ENCODE measurements at regions not wholly inside any gene's neighbourhood (a gene's known extent, or its start where the extent isn't known, plus 50 kb on each side); places are given as distances from the start of the nearest gene placed in this dataset.

DNA sequence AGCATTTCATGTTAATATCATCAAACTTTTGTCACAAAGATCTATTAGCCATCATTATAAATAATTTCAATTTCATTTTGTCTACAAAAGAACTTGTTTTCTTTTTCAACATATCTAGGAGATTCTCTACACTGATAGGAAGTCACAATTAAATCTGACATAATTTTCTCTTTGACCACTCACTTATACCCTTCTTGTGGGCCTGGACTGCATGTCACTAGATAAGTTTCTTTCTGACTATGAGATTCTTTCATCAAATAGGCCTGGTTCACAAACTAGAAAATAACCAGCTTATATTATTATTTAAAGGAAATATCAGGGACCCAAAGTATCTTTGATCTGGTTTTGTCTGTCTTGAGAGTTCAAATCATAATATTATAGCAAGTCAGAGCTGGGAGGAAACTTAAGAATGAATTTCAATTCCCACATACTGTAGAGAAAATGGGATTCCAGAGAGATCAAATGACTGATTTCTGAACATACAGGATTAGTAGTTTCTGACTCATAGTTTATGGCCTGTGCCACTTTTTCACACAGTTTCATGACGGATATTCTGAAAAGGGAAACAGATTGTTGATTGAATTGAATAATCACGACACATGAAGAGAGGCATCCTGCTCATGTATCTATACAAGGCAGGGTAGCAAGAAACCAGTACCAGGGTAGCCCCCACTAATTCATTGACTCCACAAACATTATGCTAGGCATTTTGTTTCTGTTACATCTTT, 355.8 kb downstream of the GPATCH2 start (continued):
- TF ChIP-seq POU6F1 (CRISPR knock-in tag; IDR thresholded peaks at IDR 0.05; ENCODE audit: borderline replicate concordance, low read depth) (peak; percentile 84; the same call in 1 of the 2 replicates), GLIS3 (CRISPR knock-in tag; IDR thresholded peaks at IDR 0.05) (no peak), ESRRG (CRISPR knock-in tag; IDR thresholded peaks at IDR 0.05) (no peak), RARB (CRISPR knock-in tag; IDR thresholded peaks at IDR 0.05) (peak; percentile 33; the same call in 1 of the 2 replicates), TOX (CRISPR knock-in tag; IDR thresholded peaks at IDR 0.05; ENCODE audit: borderline replicate concordance) (peak; percentile 72; the same call in 1 of the 2 replicates)

GRCh38 chr1:217274416-217274815, 356.5 kb downstream of the GPATCH2 start:
- no peak for ATAC-seq
- TF ChIP-seq ESRRG (CRISPR knock-in tag; IDR thresholded peaks at IDR 0.05): no peak
- no peak for TF ChIP-seq ZC3H10 (CRISPR knock-in tag; IDR thresholded peaks at IDR 0.05)
- TF ChIP-seq ISL1 (CRISPR knock-in tag; IDR thresholded peaks at IDR 0.05): no peak
- TF ChIP-seq RARB (CRISPR knock-in tag; IDR thresholded peaks at IDR 0.05): no peak
- TF ChIP-seq OSR1 (CRISPR knock-in tag; IDR thresholded peaks at IDR 0.05): no peak
- no peak for TF ChIP-seq PPARA (CRISPR knock-in tag; IDR thresholded peaks at IDR 0.05; ENCODE audit: borderline replicate concordance)
- no peak for TF ChIP-seq GLIS3 (CRISPR knock-in tag; IDR thresholded peaks at IDR 0.05)
- TF ChIP-seq ZNF70 (CRISPR knock-in tag; IDR thresholded peaks at IDR 0.05): no peak
- TF ChIP-seq TCF4 (CRISPR knock-in tag; IDR thresholded peaks at IDR 0.05; ENCODE audit: borderline replicate concordance): no peak
- no peak for TF ChIP-seq TSHZ2 (CRISPR knock-in tag; IDR thresholded peaks at IDR 0.05)
- no peak for TF ChIP-seq CSRNP3 (CRISPR knock-in tag; IDR thresholded peaks at IDR 0.05)
- no peak for TF ChIP-seq ZFP3 (CRISPR knock-in tag; IDR thresholded peaks at IDR 0.05)
- no peak for TF ChIP-seq ARNTL (CRISPR knock-in tag; IDR thresholded peaks at IDR 0.05; ENCODE audit: borderline replicate concordance, low read depth)
- no peak for TF ChIP-seq SNAI2 (CRISPR knock-in tag; IDR thresholded peaks at IDR 0.05)
- no peak for TF ChIP-seq TOX (CRISPR knock-in tag; IDR thresholded peaks at IDR 0.05; ENCODE audit: borderline replicate concordance)
- no peak for TF ChIP-seq CREB5 (CRISPR knock-in tag; IDR thresholded peaks at IDR 0.05; ENCODE audit: low read depth)
- no peak for TF ChIP-seq CSDC2 (CRISPR knock-in tag; IDR thresholded peaks at IDR 0.05)

- TF ChIP-seq PPARA (CRISPR knock-in tag; IDR thresholded peaks at IDR 0.05; ENCODE audit: borderline replicate concordance): no peak
- no peak for ATAC-seq
Observed at GRCh38 chr1:217273866-217274265, 357.0 kb downstream of the GPATCH2 start.

- peak; percentile 59 for ATAC-seq
- TF ChIP-seq PPARA (CRISPR knock-in tag; IDR thresholded peaks at IDR 0.05; ENCODE audit: borderline replicate concordance) (no peak), ZNF565 (CRISPR knock-in tag; conservative IDR thresholded peaks at IDR 0.05; ENCODE audit: low read depth) (no peak), ZC3H10 (CRISPR knock-in tag; IDR thresholded peaks at IDR 0.05) (0 out of 2 replicates have a peak, but pooled peaks have one; percentile 17), CREB5 (CRISPR knock-in tag; IDR thresholded peaks at IDR 0.05; ENCODE audit: low read depth) (no peak), ZNF70 (CRISPR knock-in tag; IDR thresholded peaks at IDR 0.05) (no peak), ARNTL (CRISPR knock-in tag; IDR thresholded peaks at IDR 0.05; ENCODE audit: borderline replicate concordance, low read depth) (no peak)
- TF ChIP-seq, protein P1, sequence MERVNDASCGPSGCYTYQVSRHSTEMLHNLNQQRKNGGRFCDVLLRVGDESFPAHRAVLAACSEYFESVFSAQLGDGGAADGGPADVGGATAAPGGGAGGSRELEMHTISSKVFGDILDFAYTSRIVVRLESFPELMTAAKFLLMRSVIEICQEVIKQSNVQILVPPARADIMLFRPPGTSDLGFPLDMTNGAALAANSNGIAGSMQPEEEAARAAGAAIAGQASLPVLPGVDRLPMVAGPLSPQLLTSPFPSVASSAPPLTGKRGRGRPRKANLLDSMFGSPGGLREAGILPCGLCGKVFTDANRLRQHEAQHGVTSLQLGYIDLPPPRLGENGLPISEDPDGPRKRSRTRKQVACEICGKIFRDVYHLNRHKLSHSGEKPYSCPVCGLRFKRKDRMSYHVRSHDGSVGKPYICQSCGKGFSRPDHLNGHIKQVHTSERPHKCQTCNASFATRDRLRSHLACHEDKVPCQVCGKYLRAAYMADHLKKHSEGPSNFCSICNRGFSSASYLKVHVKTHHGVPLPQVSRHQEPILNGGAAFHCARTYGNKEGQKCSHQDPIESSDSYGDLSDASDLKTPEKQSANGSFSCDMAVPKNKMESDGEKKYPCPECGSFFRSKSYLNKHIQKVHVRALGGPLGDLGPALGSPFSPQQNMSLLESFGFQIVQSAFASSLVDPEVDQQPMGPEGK (CRISPR knock-in tag; IDR thresholded peaks at IDR 0.05; ENCODE audit: borderline replicate concordance): no peak
Observed at GRCh38 chr1:217272385-217272784, 358.5 kb downstream of the GPATCH2 start.

Measured in SK-N-SH treated with all-trans-retinoic acid at 6 μM for 48 hours (cell line).